HepG2 (cell line): ENCODE measurements at regions not wholly inside any gene's neighbourhood (a gene's known extent, or its start where the extent isn't known, plus 50 kb on each side); places are given as distances from the start of the nearest gene placed in this dataset.

Source experiments
- REPIN1 ChIP-seq: sonication (generic); formaldehyde crosslinking; IDR thresholded peaks from 2 replicates; pipeline ENCODE4 v1.8.0; 2022; ENCODE audit warnings: missing genetic modification reagents, low read depth, mild to moderate bottlenecking, borderline replicate concordance
- SATB2 ChIP-seq: sonication (generic); formaldehyde crosslinking; IDR thresholded peaks from 2 replicates; pipeline ENCODE4 v1.5.0; 2020; ENCODE audit warnings: missing genetic modification reagents
- STAG1 ChIP-seq: sonication (generic); formaldehyde crosslinking; IDR thresholded peaks from 2 replicates; pipeline ENCODE4 v1.4.0; 2020; ENCODE audit warnings: missing genetic modification reagents
- THYN1 ChIP-seq: sonication (generic); formaldehyde crosslinking; IDR thresholded peaks from 2 replicates; pipeline ENCODE4 v1.8.1; 2023; ENCODE audit warnings: low read depth, mild to moderate bottlenecking, moderate library complexity, missing genetic modification reagents, borderline replicate concordance
- ZNF260 ChIP-seq: sonication (generic); formaldehyde crosslinking; IDR thresholded peaks from 2 replicates; pipeline ENCODE4 v1.4.0; 2020; ENCODE audit warnings: missing genetic modification reagents, low read depth, mild to moderate bottlenecking, borderline replicate concordance
- ZNF333 ChIP-seq: sonication (generic); formaldehyde crosslinking; IDR thresholded peaks from 2 replicates; pipeline ENCODE4 v1.4.0; 2020; ENCODE audit warnings: mild to moderate bottlenecking, missing genetic modification reagents, borderline replicate concordance
- TF ChIP-seq, protein P1 (sequence below): sonication (generic); formaldehyde crosslinking; IDR thresholded peaks from 2 replicates; pipeline ENCODE4 v1.4.0; 2020; ENCODE audit warnings: missing genetic modification reagents
- TF ChIP-seq, protein P2 (sequence below): sonication (generic); formaldehyde crosslinking; IDR thresholded peaks from 2 replicates; pipeline ENCODE4 v1.4.0; 2020; ENCODE audit warnings: missing genetic modification reagents
- TF ChIP-seq, protein P3 (sequence below): sonication (generic); formaldehyde crosslinking; IDR thresholded peaks from 2 replicates; pipeline ENCODE4 v1.5.0; 2020; ENCODE audit warnings: mild to moderate bottlenecking, missing genetic modification reagents, moderate library complexity

DNA sequence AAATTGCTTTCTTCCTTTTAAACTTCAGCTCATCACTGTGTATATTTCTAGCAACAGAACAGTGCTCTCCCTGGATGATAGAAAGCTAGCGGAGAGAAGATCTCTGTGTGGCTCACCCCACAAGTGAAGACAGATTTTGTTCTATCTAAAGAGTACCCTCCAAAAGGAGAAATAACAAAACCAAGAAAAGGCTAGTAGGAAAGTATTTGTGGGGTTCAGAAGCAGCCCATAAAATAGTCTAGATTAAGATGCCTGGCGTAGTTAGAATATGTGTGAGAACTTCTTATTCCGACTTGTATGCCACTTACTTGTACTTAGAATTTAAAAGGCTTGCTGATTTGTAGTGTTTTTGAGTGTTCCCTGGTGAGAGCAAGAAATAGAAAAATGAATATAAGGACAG is 214.9 kb upstream of the IL12A start:
- TF ChIP-seq SATB2 (CRISPR knock-in tag) (no peak), REPIN1 (CRISPR knock-in tag) (no peak), STAG1 (CRISPR knock-in tag) (no peak), ZNF333 (CRISPR knock-in tag) (no peak), ZNF260 (CRISPR knock-in tag) (no peak), THYN1 (CRISPR knock-in tag) (no peak)
- TF ChIP-seq, protein P1, sequence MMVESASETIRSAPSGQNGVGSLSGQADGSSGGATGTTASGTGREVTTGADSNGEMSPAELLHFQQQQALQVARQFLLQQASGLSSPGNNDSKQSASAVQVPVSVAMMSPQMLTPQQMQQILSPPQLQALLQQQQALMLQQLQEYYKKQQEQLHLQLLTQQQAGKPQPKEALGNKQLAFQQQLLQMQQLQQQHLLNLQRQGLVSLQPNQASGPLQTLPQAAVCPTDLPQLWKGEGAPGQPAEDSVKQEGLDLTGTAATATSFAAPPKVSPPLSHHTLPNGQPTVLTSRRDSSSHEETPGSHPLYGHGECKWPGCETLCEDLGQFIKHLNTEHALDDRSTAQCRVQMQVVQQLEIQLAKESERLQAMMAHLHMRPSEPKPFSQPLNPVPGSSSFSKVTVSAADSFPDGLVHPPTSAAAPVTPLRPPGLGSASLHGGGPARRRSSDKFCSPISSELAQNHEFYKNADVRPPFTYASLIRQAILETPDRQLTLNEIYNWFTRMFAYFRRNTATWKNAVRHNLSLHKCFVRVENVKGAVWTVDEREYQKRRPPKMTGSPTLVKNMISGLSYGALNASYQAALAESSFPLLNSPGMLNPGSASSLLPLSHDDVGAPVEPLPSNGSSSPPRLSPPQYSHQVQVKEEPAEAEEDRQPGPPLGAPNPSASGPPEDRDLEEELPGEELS: no peak
- TF ChIP-seq, protein P2, sequence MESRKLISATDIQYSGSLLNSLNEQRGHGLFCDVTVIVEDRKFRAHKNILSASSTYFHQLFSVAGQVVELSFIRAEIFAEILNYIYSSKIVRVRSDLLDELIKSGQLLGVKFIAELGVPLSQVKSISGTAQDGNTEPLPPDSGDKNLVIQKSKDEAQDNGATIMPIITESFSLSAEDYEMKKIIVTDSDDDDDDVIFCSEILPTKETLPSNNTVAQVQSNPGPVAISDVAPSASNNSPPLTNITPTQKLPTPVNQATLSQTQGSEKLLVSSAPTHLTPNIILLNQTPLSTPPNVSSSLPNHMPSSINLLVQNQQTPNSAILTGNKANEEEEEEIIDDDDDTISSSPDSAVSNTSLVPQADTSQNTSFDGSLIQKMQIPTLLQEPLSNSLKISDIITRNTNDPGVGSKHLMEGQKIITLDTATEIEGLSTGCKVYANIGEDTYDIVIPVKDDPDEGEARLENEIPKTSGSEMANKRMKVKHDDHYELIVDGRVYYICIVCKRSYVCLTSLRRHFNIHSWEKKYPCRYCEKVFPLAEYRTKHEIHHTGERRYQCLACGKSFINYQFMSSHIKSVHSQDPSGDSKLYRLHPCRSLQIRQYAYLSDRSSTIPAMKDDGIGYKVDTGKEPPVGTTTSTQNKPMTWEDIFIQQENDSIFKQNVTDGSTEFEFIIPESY (CRISPR knock-in tag): no peak
- TF ChIP-seq, protein P3, sequence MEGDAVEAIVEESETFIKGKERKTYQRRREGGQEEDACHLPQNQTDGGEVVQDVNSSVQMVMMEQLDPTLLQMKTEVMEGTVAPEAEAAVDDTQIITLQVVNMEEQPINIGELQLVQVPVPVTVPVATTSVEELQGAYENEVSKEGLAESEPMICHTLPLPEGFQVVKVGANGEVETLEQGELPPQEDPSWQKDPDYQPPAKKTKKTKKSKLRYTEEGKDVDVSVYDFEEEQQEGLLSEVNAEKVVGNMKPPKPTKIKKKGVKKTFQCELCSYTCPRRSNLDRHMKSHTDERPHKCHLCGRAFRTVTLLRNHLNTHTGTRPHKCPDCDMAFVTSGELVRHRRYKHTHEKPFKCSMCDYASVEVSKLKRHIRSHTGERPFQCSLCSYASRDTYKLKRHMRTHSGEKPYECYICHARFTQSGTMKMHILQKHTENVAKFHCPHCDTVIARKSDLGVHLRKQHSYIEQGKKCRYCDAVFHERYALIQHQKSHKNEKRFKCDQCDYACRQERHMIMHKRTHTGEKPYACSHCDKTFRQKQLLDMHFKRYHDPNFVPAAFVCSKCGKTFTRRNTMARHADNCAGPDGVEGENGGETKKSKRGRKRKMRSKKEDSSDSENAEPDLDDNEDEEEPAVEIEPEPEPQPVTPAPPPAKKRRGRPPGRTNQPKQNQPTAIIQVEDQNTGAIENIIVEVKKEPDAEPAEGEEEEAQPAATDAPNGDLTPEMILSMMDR (CRISPR knock-in tag): no peak
